H9 (cell line): ENCODE measurements at regions not wholly inside any gene's neighbourhood (a gene's known extent, or its start where the extent isn't known, plus 50 kb on each side); places are given as distances from the start of the nearest gene placed in this dataset.

Experiments used
- DNase-seq: peaks from one replicate; pipeline ENCODE4 v3.0.0-alpha.2; 2017
- H2AFZ ChIP-seq: one replicate; pipeline ENCODE4 v1.6.1; 2013; ENCODE audit warnings: mild to moderate bottlenecking, low read length, control low read depth, moderate library complexity
- H2AK5ac ChIP-seq: 2 replicates; pipeline ENCODE4 v1.6.1; 2013; ENCODE audit warnings: low read length, control low read depth, mixed read lengths; ENCODE audit not compliant: insufficient read length
- H2BK120ac ChIP-seq: one replicate; pipeline ENCODE4 v1.6.1; 2013; ENCODE audit warnings: low read depth, mild to moderate bottlenecking, low read length, control low read depth, inconsistent platforms; ENCODE audit not compliant: poor library complexity, severe bottlenecking
- H2BK12ac ChIP-seq: 2 replicates; pipeline ENCODE4 v1.6.1; 2013; ENCODE audit warnings: low read length, control low read depth, mixed read lengths, low read depth; ENCODE audit not compliant: insufficient read length
- H2BK15ac ChIP-seq: 2 replicates; pipeline ENCODE4 v1.6.1; 2013; ENCODE audit warnings: low read depth, low read length, control low read depth
- H2BK20ac ChIP-seq: one replicate; pipeline ENCODE4 v1.6.1; 2013; ENCODE audit warnings: low read depth, mild to moderate bottlenecking, low read length, control low read depth, inconsistent platforms; ENCODE audit not compliant: poor library complexity, severe bottlenecking
- H2BK5ac ChIP-seq: 2 replicates; pipeline ENCODE4 v1.6.1; 2013; ENCODE audit warnings: low read length, control low read depth, mixed read lengths; ENCODE audit not compliant: insufficient read length
- H3K14ac ChIP-seq: 2 replicates; pipeline ENCODE4 v1.6.1; 2013; ENCODE audit warnings: low read length, control low read depth; ENCODE audit not compliant: insufficient read depth
- H3K18ac ChIP-seq: 2 replicates; pipeline ENCODE4 v1.6.1; 2013; ENCODE audit warnings: low read depth, mild to moderate bottlenecking, mixed read lengths, low read length, control low read depth; ENCODE audit not compliant: insufficient read length
- H3K23ac ChIP-seq: 2 replicates; pipeline ENCODE4 v1.6.1; 2013; ENCODE audit warnings: low read length, control low read depth, mixed read lengths, low read depth; ENCODE audit not compliant: insufficient read length
- H3K23me2 ChIP-seq: 2 replicates; pipeline ENCODE4 v1.6.1; 2013; ENCODE audit warnings: low read depth, mild to moderate bottlenecking, mixed read lengths, low read length, control low read depth; ENCODE audit not compliant: insufficient read length, poor library complexity, severe bottlenecking
- H3K27ac ChIP-seq: 2 replicates; pipeline ENCODE4 v1.5.1; 2013; ENCODE audit warnings: low read length, control low read depth, mixed read lengths, low read depth; ENCODE audit not compliant: insufficient read length
- H3K27me3 ChIP-seq: 2 replicates; pipeline ENCODE4 v1.6.1; 2013; ENCODE audit warnings: low read length, control low read depth, inconsistent platforms; ENCODE audit not compliant: insufficient read depth
- H3K4ac ChIP-seq: 2 replicates; pipeline ENCODE4 v1.6.1; 2013; ENCODE audit warnings: low read depth, mild to moderate bottlenecking, control low read depth, inconsistent platforms, low read length, moderate library complexity
- H3K4me1 ChIP-seq: 2 replicates; pipeline ENCODE4 v1.6.1; 2013; ENCODE audit warnings: low read length, control low read depth, inconsistent platforms; ENCODE audit not compliant: insufficient read depth
- H3K4me2 ChIP-seq: 2 replicates; pipeline ENCODE4 v1.6.1; 2013; ENCODE audit warnings: low read length, control low read depth, mixed read lengths; ENCODE audit not compliant: insufficient read length, insufficient read depth
- H3K56ac ChIP-seq: 2 replicates; pipeline ENCODE4 v1.6.1; 2013; ENCODE audit warnings: low read depth, mild to moderate bottlenecking, mixed read lengths, low read length, control low read depth; ENCODE audit not compliant: insufficient read length
- H3K79me1 ChIP-seq: 2 replicates; pipeline ENCODE4 v1.6.1; 2013; ENCODE audit warnings: low read depth, mild to moderate bottlenecking, moderate library complexity, low read length, control low read depth, inconsistent platforms; ENCODE audit not compliant: insufficient read depth, poor library complexity, severe bottlenecking
- H3K79me2 ChIP-seq: 2 replicates; pipeline ENCODE4 v1.6.1; 2013; ENCODE audit warnings: low read length, control low read depth, inconsistent platforms; ENCODE audit not compliant: insufficient read depth
- H3K9ac ChIP-seq: 2 replicates; pipeline ENCODE4 v1.6.1; 2013; ENCODE audit warnings: low read length, control low read depth, mixed read lengths; ENCODE audit not compliant: insufficient read length; ENCODE audit errors: extremely low read depth
- H3K9me3 ChIP-seq: one replicate; pipeline ENCODE4 v1.6.1; 2013; ENCODE audit warnings: low read depth, low read length, inconsistent platforms; ENCODE audit not compliant: control insufficient read depth
- H3T11ph ChIP-seq: one replicate; pipeline ENCODE4 v1.6.1; 2013; ENCODE audit warnings: mild to moderate bottlenecking, low read length, control low read depth, inconsistent platforms
- H4K20me1 ChIP-seq: one replicate; pipeline ENCODE4 v1.6.1; 2013; ENCODE audit not compliant: control insufficient read depth, insufficient read length, insufficient read depth
- H4K5ac ChIP-seq: 2 replicates; pipeline ENCODE4 v1.6.1; 2013; ENCODE audit warnings: low read depth, mild to moderate bottlenecking, mixed read lengths, low read length, control low read depth; ENCODE audit not compliant: insufficient read length
- H4K8ac ChIP-seq: replicated peaks from 2 replicates; pipeline ENCODE4 v1.6.1; 2013; ENCODE audit warnings: low read length, control low read depth, mixed read lengths, low read depth; ENCODE audit not compliant: insufficient read length
- H4K91ac ChIP-seq: 2 replicates; pipeline ENCODE4 v1.6.1; 2013; ENCODE audit warnings: low read depth, mild to moderate bottlenecking, moderate library complexity, mixed read lengths, low read length, control low read depth; ENCODE audit not compliant: insufficient read length
- H3K27ac Mint-ChIP-seq, 3 experiments: 2 replicates in 2 of 3; 3 replicates in 1 of 3; pipeline ENCODE4 v1.8.0; 2020 to 2021; ENCODE audit warnings: mixed read lengths in 3 of 3, mild to moderate bottlenecking in 1 of 3, moderate library complexity in 1 of 3
- H3K27me3 Mint-ChIP-seq: 2 replicates; pipeline ENCODE4 v1.8.0; 2021; ENCODE audit warnings: low read depth, mild to moderate bottlenecking, moderate library complexity, mixed read lengths
- H3K36me3 Mint-ChIP-seq, 3 experiments: 2 replicates in 2 of 3; 3 replicates in 1 of 3; pipeline ENCODE4 v1.8.0; 2020 to 2021; ENCODE audit warnings: low read depth in 3 of 3, mixed read lengths in 3 of 3; ENCODE audit not compliant: insufficient read depth in 1 of 3
- H3K4me1 Mint-ChIP-seq, 2 experiments: 2 replicates each; pipeline ENCODE4 v1.8.0; 2020; ENCODE audit warnings: mixed read lengths in 2 of 2
- H3K4me3 Mint-ChIP-seq, 2 experiments: 2 replicates in 1 of 2; 3 replicates in 1 of 2; pipeline ENCODE4 v1.8.0; 2020 to 2021; ENCODE audit warnings: mild to moderate bottlenecking in 2 of 2, mixed read lengths in 2 of 2, moderate library complexity in 1 of 2
- H3K9me3 Mint-ChIP-seq, 2 experiments: 2 replicates in 1 of 2; 3 replicates in 1 of 2; pipeline ENCODE4 v1.8.0; 2020; ENCODE audit warnings: mild to moderate bottlenecking in 2 of 2, mixed read lengths in 2 of 2, moderate library complexity in 1 of 2
- CTCF ChIP-seq: fragments of 200-600 bp; sonication (generic); conservative IDR thresholded peaks from 3 replicates; pipeline ENCODE4 v1.8.0; 2021; ENCODE audit warnings: antibody characterized with exemption, mild to moderate bottlenecking

GRCh38 chr4:41838590-41838989, 90.1 kb upstream of the PHOX2B start:
- no peaks in the 10 kb centered on the region for H4K20me1 ChIP-seq
- H3K79me1 ChIP-seq, result no peaks in the 10 kb centered on the region
- H2AFZ ChIP-seq, result no peak overlapping the region
- H3K27ac Mint-ChIP-seq, result no peak overlapping the region
- no peak overlapping the region for H3K18ac ChIP-seq
- DNase-seq, result no peak
- no peaks in the 10 kb centered on the region for H3K9me3 Mint-ChIP-seq
- H2AK5ac ChIP-seq, result no peak overlapping the region
- no peaks in the 10 kb centered on the region for H3K9me3 ChIP-seq
- H4K8ac ChIP-seq, result no peak overlapping the region
- peaks cover 21% of the 10 kb centered on the region for H3K27me3 Mint-ChIP-seq
- no peaks in the 10 kb centered on the region for H3K4me1 Mint-ChIP-seq
- H3T11ph ChIP-seq, result no peak overlapping the region
- H3K36me3 Mint-ChIP-seq, result no peaks in the 10 kb centered on the region
- no peak for TF ChIP-seq CTCF
- no peak overlapping the region for H3K4me3 Mint-ChIP-seq
- no peaks in the 10 kb centered on the region for H3K23me2 ChIP-seq
- H3K27me3 ChIP-seq, result no peaks in the 10 kb centered on the region
- no peak overlapping the region for H3K27ac ChIP-seq
- no peak overlapping the region for H4K5ac ChIP-seq
- no peak overlapping the region for H3K4me2 ChIP-seq
- H3K23ac ChIP-seq, result no peak overlapping the region
- H3K9ac ChIP-seq, result no peak overlapping the region
- no peak overlapping the region for H2BK12ac ChIP-seq
- H2BK5ac ChIP-seq, result no peak overlapping the region
- H2BK15ac ChIP-seq, result no peak overlapping the region
- no peak overlapping the region for H3K14ac ChIP-seq
- H2BK120ac ChIP-seq, result no peak overlapping the region
- H3K79me2 ChIP-seq, result no peaks in the 10 kb centered on the region
- no peak overlapping the region for H2BK20ac ChIP-seq
- H4K91ac ChIP-seq, result no peak overlapping the region
- no peak overlapping the region for H3K56ac ChIP-seq
- H3K4me1 ChIP-seq, result no peaks in the 10 kb centered on the region
- H3K4ac ChIP-seq, result no peak overlapping the region
